Endothelial cell of umbilical vein (primary cell): ENCODE measurements at regions not wholly inside any gene's neighbourhood (a gene's known extent, or its start where the extent isn't known, plus 50 kb on each side); places are given as distances from the start of the nearest gene placed in this dataset.

Experiments
- BruUV-seq: library from RNA; stranded (reverse); fragments of 400-500 nt; replicated peaks from 2 replicates; lab custom pipeline; 2021; lab: Mats Ljungman, UMichigan
- CTCF ChIA-PET: fragments of 300-600, 350-600 bp; sonication (Branson Sonifier 250); formaldehyde crosslinking; loops from one replicate; lab custom pipeline; 2021; ENCODE audit warnings: antibody characterized with exemption, inconsistent platforms; lab: Charles Lee
- POLR2A ChIA-PET: fragments of 300-600, 350-600 bp; sonication (Branson Sonifier 250); formaldehyde crosslinking; loops from one replicate; lab custom pipeline; 2021; ENCODE audit warnings: antibody characterized with exemption, inconsistent platforms; lab: Charles Lee
- DNase-seq: peaks from one replicate; pipeline ENCODE4 v3.0.0-alpha.2; 2011; ENCODE audit warnings: low read depth, low spot score
- FAIRE-seq: peaks from 2 replicates; lab custom pipeline; 2011; peaks lifted over from hg19 to GRCh38; lab: Jason Lieb, UNC
- H2AFZ ChIP-seq: 2 replicates; pipeline ENCODE4 v1.6.0; 2012; ENCODE audit warnings: low read depth, low read length, control low read depth, inconsistent platforms
- H3K27ac ChIP-seq: 2 replicates; pipeline ENCODE4 v1.5.1; 2011; ENCODE audit warnings: low read depth, mild to moderate bottlenecking, control low read depth, low read length, moderate library complexity; ENCODE audit not compliant: insufficient read depth
- H3K27me3 ChIP-seq, 2 experiments: 2 replicates each; pipeline versions ENCODE4 v1.6.0 to v1.6.1; 2011; ENCODE audit warnings: low read length in 2 of 2, mixed read lengths in 1 of 2; ENCODE audit not compliant: control insufficient read depth in 2 of 2, insufficient read depth in 2 of 2
- H3K36me3 ChIP-seq, 2 experiments: 2 replicates in 1 of 2; 3 replicates in 1 of 2; pipeline ENCODE4 v1.5.1; 2011; ENCODE audit warnings: low read length in 2 of 2, mild to moderate bottlenecking in 1 of 2, moderate library complexity in 1 of 2; ENCODE audit not compliant: control insufficient read depth in 2 of 2, insufficient read depth in 2 of 2; ENCODE audit errors: extremely low read depth in 1 of 2
- H3K4me1 ChIP-seq: 3 replicates; pipeline ENCODE4 v1.5.1; 2011; ENCODE audit warnings: mild to moderate bottlenecking, low read length; ENCODE audit not compliant: control insufficient read depth, insufficient read depth; ENCODE audit errors: extremely low read depth
- H3K4me2 ChIP-seq: 2 replicates; pipeline ENCODE4 v1.6.1; 2011; ENCODE audit warnings: low read length, control low read depth, mixed read lengths; ENCODE audit not compliant: insufficient read depth
- H3K4me3 ChIP-seq, 3 experiments: fragments of 200-600 bp in 1 of 3; sonication (generic), shearing (Covaris generic) in 1 of 3; replicated peaks in 1 of 3; 2 replicates each; pipeline ENCODE4 v1.5.1; 2011 to 2016; ENCODE audit warnings: control low read depth in 3 of 3, low read length in 3 of 3, mild to moderate bottlenecking in 2 of 3, inconsistent platforms in 1 of 3, low read depth in 1 of 3, moderate library complexity in 1 of 3; ENCODE audit not compliant: insufficient read depth in 1 of 3
- H3K79me2 ChIP-seq: 2 replicates; pipeline ENCODE4 v1.6.0; 2012; ENCODE audit warnings: low read length, inconsistent platforms; ENCODE audit not compliant: control insufficient read depth, insufficient read depth
- H3K9ac ChIP-seq: replicated peaks from 2 replicates; pipeline ENCODE3; 2011; ENCODE audit warnings: low read length, control low read depth; ENCODE audit not compliant: insufficient read depth; ENCODE audit errors: extremely low read depth
- H3K9me1 ChIP-seq: replicated peaks from 3 replicates; pipeline ENCODE4 v1.6.0; 2011; ENCODE audit warnings: mild to moderate bottlenecking, low read length; ENCODE audit not compliant: control insufficient read depth, insufficient read depth; ENCODE audit errors: extremely low read depth
- H3K9me3 ChIP-seq: replicated peaks from 2 replicates; pipeline ENCODE4 v1.5.1; 2012; ENCODE audit warnings: low read length, inconsistent platforms; ENCODE audit not compliant: control insufficient read depth, insufficient read depth
- H4K20me1 ChIP-seq: replicated peaks from 2 replicates; pipeline ENCODE3; 2011; ENCODE audit warnings: mild to moderate bottlenecking, low read length; ENCODE audit not compliant: control insufficient read depth, insufficient read depth; ENCODE audit errors: extremely low read depth
- FOS ChIP-seq: IDR thresholded peaks from 2 replicates; pipeline ENCODE4 v1.6.1; 2011; ENCODE audit warnings: mild to moderate bottlenecking, low read length, moderate library complexity, borderline replicate concordance; ENCODE audit not compliant: insufficient read depth
- GATA2 ChIP-seq: IDR thresholded peaks from 2 replicates; pipeline ENCODE4 v1.7.0; 2011; ENCODE audit warnings: low read depth, mild to moderate bottlenecking, moderate library complexity, mixed read lengths, low read length; ENCODE audit not compliant: insufficient read length, insufficient read depth
- POLR2A ChIP-seq: IDR thresholded peaks from 2 replicates; pipeline ENCODE4 v1.6.1; 2012; ENCODE audit warnings: low read depth, mild to moderate bottlenecking, control low read depth, low read length
- dilution Hi-C: fragments of 300-500 bp; cut with MboI; formaldehyde crosslinking; loops from one replicate; pipeline ENCODE4 v1.15.0; 2019; ENCODE audit warnings: low sequenced_read_pairs; ENCODE audit not compliant: extremely low pct_ligation_motif_present
- intact Hi-C: fragments of 100-400 bp; cut with micrococcal nuclease; formaldehyde crosslinking; loops from one replicate; pipeline ENCODE4 v1.10.0; 2022

GRCh38 chr15:27683121-27683520 lies 416.0 kb downstream of the OCA2 start:
- no peak for FAIRE-seq
- Histone ChIP-seq H3K9me1 (no peaks in the 10 kb centered on the region), H3K36me3 (no peaks in the 10 kb centered on the region), H3K27ac (no peak overlapping the region), H3K4me2 (no peak overlapping the region), H3K9me3 (peaks cover 5% of the 10 kb centered on the region), H2AFZ (no peak overlapping the region), H4K20me1 (no peaks in the 10 kb centered on the region), H3K79me2 (no peaks in the 10 kb centered on the region), H3K4me3 (no peak overlapping the region), H3K9ac (no peak overlapping the region), H3K27me3 (no peaks in the 10 kb centered on the region), H3K4me1 (no peaks in the 10 kb centered on the region)
- BruUV-seq = no TSS peak
- POLR2A ChIA-PET = no interaction called here
- intact Hi-C loops = no loop called here
- no peak for TF ChIP-seq POLR2A
- TF ChIP-seq FOS = no peak
- DNase-seq = no peak
- dilution Hi-C loops = no loop called here
- CTCF ChIA-PET = no interaction called here

- Histone ChIP-seq H3K9ac (no peak overlapping the region), H4K20me1 (no peaks in the 10 kb centered on the region), H3K36me3 (no peaks in the 10 kb centered on the region), H2AFZ (no peak overlapping the region), H3K4me3 (no peak overlapping the region), H3K9me3 (peaks cover 10% of the 10 kb centered on the region), H3K4me1 (no peaks in the 10 kb centered on the region), H3K79me2 (no peaks in the 10 kb centered on the region), H3K27ac (no peak overlapping the region), H3K9me1 (no peaks in the 10 kb centered on the region), H3K27me3 (no peaks in the 10 kb centered on the region), H3K4me2 (no peak overlapping the region)
- intact Hi-C loops (no loop called here), dilution Hi-C loops (no loop called here)
- no peak for TF ChIP-seq GATA2
- ChIA-PET POLR2A (no interaction called here), CTCF (no interaction called here)
- FAIRE-seq (no peak), DNase-seq (no peak)
- no TSS peak for BruUV-seq
These were observed 418.1 kb downstream of the OCA2 start for GRCh38 chr15:27681038-27681437.
